Activated T-cell treated with anti-CD3 and anti-CD28 coated beads, Interleukin-2, amount 50 U/mL, for 48 hours (primary cell): ENCODE measurements at regions not wholly inside any gene's neighbourhood (a gene's known extent, or its start where the extent isn't known, plus 50 kb on each side); places are given as distances from the start of the nearest gene placed in this dataset.
"Not testable (repeated sequence)": the region's sequence is repeated elsewhere in the genome, so short reads cannot be mapped to it uniquely, and the experiment has no call there.

Experiments used
- DNase-seq, 2 experiments: peaks; one replicate each; pipeline ENCODE4 v3.0.0-alpha.2; 2020

DNA sequence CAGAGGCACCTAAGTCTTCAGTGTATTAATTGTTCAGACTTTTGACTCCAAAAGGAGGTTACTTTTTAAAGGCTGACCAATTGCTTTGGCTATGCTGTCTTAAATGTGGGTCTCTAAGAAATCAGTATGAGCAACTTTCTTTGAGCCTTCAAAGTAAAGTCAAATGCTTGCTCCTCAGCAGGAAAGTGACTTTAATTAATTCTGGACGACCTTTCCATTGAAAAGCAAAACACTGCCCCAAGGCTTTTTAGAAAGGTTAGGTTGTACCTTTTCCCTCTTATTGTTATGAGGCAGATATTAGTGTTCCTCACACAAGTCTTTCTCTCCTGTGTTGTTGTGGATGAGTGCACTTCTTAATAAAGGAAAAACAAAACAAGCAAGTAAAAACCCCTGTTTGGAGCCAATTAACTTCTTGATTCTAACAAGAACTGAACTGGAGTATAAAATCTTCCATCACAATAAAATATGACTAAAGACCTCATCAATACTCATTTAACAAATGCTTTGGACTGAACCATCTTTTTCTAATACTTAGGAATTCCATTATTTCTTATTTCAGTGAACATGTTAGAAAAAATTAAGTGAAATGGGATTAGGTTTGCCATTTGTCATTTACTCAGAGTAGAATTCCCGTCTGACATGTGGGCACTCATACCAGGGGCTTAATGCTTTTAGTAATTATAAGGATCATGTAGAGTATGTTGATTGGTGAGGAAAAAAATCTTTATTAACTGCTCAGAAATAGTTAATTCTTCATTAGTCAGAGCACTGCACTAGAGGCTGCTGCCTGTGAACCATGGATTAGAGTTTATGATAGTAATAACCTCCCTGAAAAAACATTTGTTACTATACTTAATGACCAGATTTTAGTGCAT is 159.1 kb upstream of the ZNF608 start:
- no peak for DNase-seq

GRCh38 chr5:124906339-124907097 is 160.1 kb upstream of the ZNF608 start:
- DNase-seq: no peak

- no peak for DNase-seq
Observed at GRCh38 chr5:124907098-124907644, 160.7 kb upstream of the ZNF608 start.

DNA sequence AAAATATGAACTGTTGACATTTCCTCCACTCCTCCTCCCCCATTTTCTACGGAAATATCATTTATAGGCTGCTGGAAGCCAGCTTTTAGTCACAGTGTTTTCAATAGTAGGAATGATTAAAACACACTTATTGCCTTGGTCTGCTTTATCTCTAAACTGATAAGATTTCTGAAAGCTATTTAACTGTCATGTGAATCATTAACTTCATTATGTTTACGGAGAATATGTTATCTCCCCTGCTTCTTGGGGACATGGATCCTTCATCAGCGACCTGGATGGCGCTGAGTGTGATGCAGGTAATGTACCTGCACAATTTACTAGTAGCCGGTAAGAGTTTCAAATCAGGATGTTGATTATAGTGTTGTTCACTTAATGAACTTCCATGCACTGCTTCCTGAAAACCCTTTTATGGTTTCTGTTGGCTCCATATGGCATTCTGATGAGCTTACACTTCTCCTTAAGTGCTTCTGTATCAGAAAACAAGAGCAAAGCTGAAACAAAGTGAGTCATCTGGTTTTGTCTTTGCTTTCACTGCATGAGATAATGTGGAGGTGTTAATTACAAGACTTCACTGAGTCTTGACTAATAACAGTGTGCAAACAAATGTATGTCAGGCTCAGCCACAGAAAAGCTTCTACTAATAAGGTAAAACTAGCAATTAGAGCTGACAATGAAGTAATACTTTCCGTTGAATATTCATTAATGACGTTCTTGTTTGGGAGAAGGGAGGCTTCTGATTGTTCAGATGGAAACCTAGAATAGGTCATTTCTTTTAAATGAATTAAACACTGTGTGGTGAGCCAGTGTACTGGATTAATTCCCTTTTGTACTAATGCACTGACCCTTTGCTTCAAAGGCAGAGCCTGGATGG is 162.4 kb upstream of the ZNF608 start:
- no peak for DNase-seq

DNA sequence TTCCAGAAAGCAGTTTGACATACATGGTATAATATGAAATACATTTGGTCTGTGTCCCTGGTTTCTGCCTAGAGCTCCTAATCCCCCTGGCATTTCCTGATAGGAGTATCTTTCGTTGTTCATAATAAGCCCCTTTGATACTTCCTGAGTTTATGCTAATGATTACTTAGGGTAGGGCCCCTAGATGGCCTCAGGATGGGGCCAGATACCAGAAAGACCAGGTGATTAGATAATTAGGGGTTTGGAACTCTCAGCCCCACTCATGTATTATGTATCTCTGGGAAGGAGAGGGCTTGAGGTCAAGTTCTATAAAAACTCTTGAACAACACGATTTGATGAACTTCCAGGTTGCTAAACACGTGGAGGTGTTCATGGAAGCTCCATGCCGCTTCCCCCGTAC is 163.3 kb upstream of the ZNF608 start:
- DNase-seq: no peak

DNA sequence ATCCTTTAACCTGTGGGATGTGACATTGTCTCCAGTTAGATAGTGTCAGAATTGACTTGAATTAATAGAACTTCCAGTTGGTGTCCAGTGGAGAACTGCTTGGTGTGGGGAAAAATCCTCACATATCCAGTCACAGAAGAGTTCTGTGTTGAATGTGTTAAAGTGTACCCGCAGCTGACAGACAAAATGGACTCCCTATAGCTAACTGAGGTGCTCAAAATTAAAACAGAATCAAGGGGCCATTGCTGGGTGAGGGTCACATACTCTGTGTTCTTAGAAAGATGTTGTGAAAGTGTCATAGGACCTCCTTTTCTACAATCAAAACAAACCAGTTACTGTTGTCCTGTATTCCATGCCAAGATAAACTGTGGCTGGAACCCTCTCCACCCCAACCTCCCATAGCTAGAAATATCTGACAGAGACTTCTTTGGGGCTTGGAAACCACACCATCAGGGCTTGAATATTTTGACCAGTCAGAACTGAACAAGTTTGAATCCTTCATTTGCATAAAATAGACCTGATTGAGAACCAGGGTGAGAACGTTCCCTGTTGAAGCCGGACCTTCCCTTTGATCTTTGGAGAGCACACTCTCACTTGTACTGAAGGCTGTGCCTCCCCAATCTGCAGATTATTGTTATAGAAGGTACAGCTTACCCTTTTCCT is 164.0 kb upstream of the ZNF608 start:
- DNase-seq: no peak

DNA sequence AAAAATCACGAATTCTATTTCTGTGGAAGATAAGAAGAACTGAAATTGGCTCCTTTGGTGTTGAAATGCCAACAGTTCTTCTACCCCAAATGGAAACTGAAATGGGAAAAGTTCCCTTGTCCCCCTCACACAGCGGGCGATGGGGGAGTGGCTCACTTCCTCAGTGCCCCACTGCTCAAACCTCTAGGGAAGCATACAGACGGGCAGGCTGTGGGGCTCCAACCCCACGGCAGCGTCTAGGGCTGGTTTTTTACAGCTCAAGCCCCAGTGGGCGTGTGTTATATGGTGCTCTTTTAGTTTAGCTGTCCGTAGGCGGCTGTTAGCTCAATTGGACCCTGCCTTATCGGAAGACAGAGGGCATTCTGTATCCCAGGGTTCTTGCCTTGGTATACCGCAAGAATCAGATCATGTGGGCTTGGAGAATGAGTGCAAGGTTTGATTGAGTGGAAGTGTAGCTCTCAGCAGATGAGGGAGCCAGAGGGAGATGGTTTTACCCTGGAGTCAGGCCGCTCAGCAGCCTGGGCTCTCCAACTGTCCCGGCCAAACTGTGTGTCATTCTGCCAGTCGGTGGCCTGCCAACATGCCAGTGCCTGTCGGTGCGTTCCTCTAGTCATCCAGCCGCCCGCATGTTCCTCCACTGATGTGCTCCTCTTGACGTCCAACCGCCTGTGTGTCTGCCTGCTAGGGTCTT is 166.3 kb upstream of the ZNF608 start:
- no peak for DNase-seq

DNA sequence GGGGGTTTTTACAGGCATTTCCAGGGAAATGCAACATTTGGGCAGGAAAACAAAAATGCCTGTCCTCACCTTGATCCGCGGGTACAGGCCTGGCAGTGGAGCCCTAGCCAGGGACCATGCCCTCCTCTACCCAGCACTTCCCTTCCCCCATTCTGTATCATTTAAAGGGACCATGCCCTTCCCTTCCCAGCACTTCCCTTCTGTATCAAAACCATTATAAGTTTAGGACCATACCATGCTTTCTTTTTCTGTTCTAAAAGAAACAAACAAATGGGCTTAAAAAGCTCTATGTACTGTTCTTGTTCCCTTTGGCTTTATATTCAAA is 166.9 kb upstream of the ZNF608 start:
- no peak for DNase-seq

DNA sequence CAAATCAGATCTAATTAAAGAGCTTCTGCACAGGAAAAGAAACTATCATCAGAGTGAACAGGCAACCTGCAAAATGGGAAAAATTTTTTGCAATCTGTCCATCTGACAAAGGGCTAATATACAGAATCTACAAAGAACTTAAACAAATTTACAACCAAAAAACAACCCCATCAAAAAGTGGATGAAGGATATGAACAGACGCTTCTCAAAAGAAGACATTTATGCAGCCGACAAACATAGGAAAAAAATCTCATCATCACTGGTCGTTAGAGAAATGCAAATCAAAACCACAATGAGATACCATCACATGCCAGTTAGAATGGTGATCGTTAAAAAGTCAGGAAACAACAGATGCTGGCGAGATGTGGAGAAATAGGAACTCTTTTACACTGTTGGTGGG is 169.9 kb upstream of the ZNF608 start:
- DNase-seq: not testable (repeated sequence)

- DNase-seq: no peak
Observed at GRCh38 chr5:124918618-124919017, 172.2 kb upstream of the ZNF608 start.

GRCh38 chr5:124919076-124919475 is 172.6 kb upstream of the ZNF608 start:
- DNase-seq: no peak

- no peak for DNase-seq
Observed at GRCh38 chr5:124919747-124920525, 173.5 kb upstream of the ZNF608 start.

DNA sequence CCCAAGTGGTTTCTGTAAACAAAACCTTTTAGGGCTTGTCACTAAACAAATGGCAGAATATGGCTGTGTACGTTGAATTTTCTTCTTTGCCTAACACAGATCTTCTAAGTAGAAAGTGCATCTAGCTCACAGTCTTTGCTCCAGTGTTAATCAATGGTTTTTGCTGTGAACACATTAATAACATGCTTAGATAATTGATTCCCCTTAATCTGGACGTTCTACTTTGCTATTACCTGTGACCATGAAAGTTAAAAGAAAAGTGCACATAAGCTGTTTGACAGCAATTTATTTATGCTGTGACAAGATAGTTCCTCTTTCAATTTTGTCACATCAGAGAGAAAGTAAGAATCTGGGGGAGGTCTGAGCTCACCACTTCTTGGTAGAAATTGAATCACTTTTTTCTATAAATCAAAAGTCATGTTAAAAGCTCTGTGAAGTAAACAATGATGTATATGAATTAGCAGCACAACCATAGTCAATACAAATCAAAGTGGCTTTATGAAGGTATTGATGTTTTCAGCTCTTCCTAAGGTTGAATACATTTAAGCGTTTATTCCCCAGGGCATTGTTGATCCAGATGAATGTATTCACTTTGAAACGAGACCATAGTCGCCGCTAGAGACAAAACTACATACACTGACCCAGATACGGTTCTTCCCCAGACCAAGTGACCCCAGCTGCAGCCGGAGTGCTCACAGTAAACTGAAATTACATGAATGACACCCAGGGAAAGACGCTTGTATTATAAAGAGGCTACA is 174.6 kb upstream of the ZNF608 start:
- DNase-seq: no peak

- no peak for DNase-seq
Observed at GRCh38 chr5:124921694-124922093, 175.3 kb upstream of the ZNF608 start.

GRCh38 chr5:124922255-124922975 is 176.0 kb upstream of the ZNF608 start:
- DNase-seq: no peak

- no peak for DNase-seq
Observed at GRCh38 chr5:124923131-124923530, 176.7 kb upstream of the ZNF608 start.

- no peak for DNase-seq
Observed at GRCh38 chr5:124924729-124925128, 178.3 kb upstream of the ZNF608 start.

DNA sequence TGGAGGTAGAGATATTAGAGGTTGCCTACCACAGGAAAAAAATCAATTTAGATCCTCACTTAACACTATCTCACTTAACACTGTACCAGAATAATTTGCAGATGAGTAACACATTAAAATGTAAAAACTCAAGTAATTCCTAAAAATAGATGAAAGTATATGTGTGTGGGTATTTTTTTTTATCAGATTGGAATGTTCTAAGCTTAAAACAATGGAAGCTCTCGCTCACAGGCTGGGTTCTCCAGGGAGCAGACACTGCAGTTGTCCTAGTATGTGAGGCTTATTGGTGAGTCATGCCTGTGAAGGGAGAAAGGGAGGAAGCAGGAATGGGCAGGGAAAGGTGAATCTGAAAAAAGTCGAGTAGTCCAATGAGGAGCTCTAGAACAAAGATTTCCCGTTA is 181.3 kb upstream of the ZNF608 start:
- no peak for DNase-seq

GRCh38 chr5:124929000-124929399 is 182.6 kb upstream of the ZNF608 start:
- no peak for DNase-seq
